HFF-Myc (cell line): ENCODE measurements at regions not wholly inside any gene's neighbourhood (a gene's known extent, or its start where the extent isn't known, plus 50 kb on each side); places are given as distances from the start of the nearest gene placed in this dataset.

Experiments
- DNase-seq: peaks from one replicate; pipeline ENCODE4 v3.0.0-alpha.2; 2011; ENCODE audit warnings: low read depth; ENCODE audit errors: extremely low read depth
- H3K4me3 ChIP-seq: replicated peaks from 2 replicates; pipeline ENCODE4 v1.5.1; 2011; ENCODE audit warnings: low read depth, mild to moderate bottlenecking, control low read depth, low read length
- TF ChIP-seq, protein P1 (sequence below): IDR thresholded peaks from 2 replicates; pipeline ENCODE4 v1.5.1; 2012; ENCODE audit warnings: mild to moderate bottlenecking, low read depth, low read length, control low read depth; ENCODE audit errors: missing control alignments

DNA sequence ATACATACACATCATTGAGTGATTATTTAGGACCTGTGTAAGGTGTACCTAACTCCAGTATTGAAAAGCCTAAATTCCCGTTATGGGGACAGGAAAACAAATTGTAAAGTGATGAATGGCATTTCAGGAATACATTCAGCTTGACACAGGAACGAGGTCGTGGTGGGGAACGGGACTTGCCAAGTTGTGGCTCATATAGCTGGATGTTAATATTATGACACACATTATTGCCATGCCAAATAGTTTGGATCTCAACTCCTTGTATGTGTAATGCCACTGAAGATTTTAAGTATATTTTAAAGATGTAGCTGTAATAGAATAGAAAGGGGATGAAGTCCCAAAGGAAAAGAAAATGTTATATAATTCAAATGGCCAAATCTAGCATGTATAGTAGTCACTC is 227.2 kb upstream of the GOLIM4 start:
- no peak overlapping the region for H3K4me3 ChIP-seq
- no peak for DNase-seq
- TF ChIP-seq, protein P1, sequence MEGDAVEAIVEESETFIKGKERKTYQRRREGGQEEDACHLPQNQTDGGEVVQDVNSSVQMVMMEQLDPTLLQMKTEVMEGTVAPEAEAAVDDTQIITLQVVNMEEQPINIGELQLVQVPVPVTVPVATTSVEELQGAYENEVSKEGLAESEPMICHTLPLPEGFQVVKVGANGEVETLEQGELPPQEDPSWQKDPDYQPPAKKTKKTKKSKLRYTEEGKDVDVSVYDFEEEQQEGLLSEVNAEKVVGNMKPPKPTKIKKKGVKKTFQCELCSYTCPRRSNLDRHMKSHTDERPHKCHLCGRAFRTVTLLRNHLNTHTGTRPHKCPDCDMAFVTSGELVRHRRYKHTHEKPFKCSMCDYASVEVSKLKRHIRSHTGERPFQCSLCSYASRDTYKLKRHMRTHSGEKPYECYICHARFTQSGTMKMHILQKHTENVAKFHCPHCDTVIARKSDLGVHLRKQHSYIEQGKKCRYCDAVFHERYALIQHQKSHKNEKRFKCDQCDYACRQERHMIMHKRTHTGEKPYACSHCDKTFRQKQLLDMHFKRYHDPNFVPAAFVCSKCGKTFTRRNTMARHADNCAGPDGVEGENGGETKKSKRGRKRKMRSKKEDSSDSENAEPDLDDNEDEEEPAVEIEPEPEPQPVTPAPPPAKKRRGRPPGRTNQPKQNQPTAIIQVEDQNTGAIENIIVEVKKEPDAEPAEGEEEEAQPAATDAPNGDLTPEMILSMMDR: no peak

DNA sequence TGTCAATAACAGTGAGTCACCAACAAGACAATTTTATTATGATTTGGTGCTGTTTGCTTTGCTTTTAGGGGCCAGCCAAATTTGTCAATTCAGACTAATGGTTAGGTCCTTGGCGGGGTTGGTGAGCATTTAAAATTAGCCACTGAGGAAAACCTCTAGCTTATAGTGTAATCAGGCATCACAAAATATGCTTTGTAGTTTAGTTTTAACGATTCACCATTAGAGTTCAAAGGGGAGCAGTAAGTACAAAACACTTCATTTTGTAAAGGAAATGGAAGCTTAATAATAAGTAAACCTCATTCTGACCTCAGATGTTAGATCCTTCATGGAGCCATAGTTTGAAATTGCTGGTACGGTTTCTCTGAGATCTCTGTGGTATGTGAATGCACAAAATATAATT is 218.4 kb upstream of the GOLIM4 start:
- TF ChIP-seq, protein P1: no peak
- DNase-seq: no peak
- H3K4me3 ChIP-seq: no peak overlapping the region

DNA sequence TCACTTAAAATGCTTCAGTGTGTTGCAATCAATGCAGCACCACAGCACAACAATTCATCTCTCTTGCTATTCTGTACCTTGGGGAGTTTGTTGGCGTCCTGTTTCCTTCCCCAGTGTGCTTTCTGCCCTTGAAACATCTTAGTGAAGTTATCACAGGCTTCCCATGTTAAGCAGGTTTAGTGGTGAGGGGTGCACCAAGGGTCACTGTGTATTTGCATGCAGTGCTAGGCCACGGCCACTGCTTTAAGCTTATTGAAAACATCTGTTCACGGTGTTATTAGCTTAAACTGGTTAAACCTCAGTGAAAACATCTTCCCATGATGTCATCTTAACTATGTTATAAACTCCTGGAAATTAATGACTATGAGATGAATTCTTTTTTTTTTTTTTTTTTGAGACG is 217.3 kb upstream of the GOLIM4 start:
- H3K4me3 ChIP-seq: no peak overlapping the region
- TF ChIP-seq, protein P1: no peak
- DNase-seq: no peak

DNA sequence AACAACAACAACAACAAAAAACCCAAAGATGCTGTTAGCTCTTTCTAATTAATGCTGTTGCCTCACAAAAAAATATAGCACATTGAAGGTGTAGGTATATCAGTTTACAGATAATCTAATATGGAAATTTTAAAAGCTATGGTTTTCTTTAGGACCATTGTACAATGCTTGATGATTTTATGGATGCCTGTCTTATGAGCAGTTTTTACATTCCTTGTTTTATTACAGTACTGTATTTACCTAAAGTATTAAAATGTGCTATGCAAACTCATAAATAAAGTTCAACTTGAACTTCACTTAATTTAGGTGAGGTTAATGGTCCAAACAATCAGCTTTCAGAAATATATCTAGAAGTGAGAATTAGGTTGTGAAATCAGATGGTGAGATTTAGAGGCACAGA is 212.2 kb upstream of the GOLIM4 start:
- TF ChIP-seq, protein P1: no peak
- H3K4me3 ChIP-seq: no peak overlapping the region
- DNase-seq: no peak

DNA sequence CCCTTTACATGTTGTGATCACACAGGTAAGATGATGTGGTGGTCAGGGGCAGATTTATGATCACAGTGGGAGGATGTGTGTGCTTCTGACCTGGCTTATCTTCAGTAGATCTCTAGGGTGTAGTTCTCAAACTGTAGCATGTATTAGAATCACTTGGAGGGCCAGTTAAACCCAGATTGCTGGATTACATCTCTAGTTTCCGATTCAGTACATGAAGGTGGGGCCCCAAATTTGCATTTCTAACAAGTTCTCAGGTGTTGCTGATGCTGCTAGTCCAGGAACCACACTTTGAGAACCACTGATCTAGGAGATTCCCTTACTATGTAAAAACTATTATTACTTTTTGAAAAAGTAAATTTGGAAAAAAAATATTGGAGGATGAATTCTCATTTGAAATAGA is 199.3 kb upstream of the GOLIM4 start:
- H3K4me3 ChIP-seq: no peak overlapping the region
- no peak for DNase-seq
- TF ChIP-seq, protein P1: no peak

DNA sequence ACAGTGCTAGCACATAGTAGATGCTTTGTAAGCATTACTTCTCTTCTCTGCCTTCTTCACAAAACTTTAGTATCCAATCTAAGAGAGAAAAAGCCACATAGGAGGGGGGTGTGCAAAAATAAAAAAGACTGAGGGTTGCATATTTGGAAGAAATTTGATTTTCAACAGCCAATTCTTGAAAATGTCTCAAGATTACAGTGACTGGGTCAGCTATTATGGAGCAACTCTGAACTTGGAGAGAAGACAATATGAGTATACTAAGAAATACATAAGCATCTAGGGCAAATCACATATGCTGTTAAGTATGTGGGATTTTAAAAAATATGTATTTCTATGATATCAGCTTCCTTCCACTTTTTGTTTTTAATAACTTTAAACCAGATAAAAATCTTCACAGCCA is 196.6 kb upstream of the GOLIM4 start:
- no peak for DNase-seq
- TF ChIP-seq, protein P1: no peak
- H3K4me3 ChIP-seq: no peak overlapping the region

DNA sequence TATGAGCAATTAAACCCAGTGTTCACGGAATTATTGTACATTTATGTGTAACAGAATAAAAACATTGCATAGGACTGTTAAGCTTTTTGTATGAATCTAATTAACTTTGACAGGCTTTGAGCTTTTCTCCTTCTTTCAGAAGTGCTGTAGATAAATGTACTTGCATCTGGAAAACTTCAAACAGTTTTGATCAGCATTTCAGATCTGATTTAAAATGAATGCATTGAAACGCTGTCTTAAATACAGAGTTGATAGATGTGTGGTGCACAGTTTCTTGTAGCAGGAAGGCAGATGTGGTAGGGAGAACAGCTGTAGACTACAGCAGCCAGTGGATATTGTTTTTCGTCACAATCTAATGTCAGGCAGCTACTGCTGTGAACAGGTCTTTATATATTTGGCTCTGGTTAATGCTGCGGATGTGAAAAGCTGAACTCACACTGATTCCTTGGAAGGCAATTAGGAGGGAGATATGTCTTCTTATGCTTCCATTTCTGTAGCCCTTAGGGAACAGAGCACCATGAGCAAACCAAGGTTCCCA is 193.8 kb upstream of the GOLIM4 start:
- no peak for DNase-seq
- TF ChIP-seq, protein P1: no peak
- no peak overlapping the region for H3K4me3 ChIP-seq
